ENCODE measurements at regions not wholly inside any gene's neighbourhood (a gene's known extent, or its start where the extent isn't known, plus 50 kb on each side); places are given as distances from the start of the nearest gene placed in this dataset.

DNA sequence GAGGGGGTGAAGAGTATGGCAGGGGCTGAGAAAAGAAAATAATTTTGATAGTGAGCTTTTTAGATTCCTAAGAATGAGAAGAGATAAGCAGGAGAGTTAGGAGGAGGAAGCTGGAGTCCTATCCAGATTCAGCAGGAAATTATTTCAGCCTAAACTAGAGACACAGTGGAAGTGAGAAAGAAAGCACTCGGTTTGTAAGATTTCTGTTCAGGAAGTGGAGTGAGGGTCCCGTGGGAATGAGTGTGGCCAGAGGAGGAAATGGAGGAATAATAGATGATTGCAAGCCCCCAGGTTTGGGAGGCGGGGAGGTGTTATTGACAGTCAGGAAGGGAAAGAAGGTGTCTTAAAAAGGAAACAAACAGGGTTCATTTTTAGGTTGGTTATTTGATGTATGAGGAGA lies 84.8 kb upstream of the NRP1 start:
- DNase-seq = no peak
- no peak overlapping the region for H3K4me3 Mint-ChIP-seq
- Histone ChIP-seq H2BK120ac (ENCODE audit: low read depth, low read length, poor library complexity, severe bottlenecking) (no peak overlapping the region), H3K14ac (ENCODE audit: insufficient read depth, low read length) (no peak overlapping the region), H2AK5ac (ENCODE audit: insufficient read length, low read length) (no peak overlapping the region), H2BK5ac (ENCODE audit: insufficient read length, low read length) (no peak overlapping the region), H3K27me3 (ENCODE audit: insufficient read depth, low read length) (no peaks in the 10 kb centered on the region), H3K4me2 (ENCODE audit: insufficient read depth, insufficient read length, low read length) (no peak overlapping the region), H3K79me2 (ENCODE audit: insufficient read depth, low read length) (no peaks in the 10 kb centered on the region), H3K23me2 (ENCODE audit: insufficient read length, low read depth, low read length, poor library complexity, severe bottlenecking) (no peaks in the 10 kb centered on the region), H4K20me1 (ENCODE audit: control insufficient read depth, insufficient read depth, insufficient read length) (no peaks in the 10 kb centered on the region), H3K79me1 (ENCODE audit: insufficient read depth, low read depth, low read length, poor library complexity, severe bottlenecking) (no peaks in the 10 kb centered on the region), H3K9me3 (ENCODE audit: control insufficient read depth, low read depth, low read length) (no peaks in the 10 kb centered on the region), H2AFZ (ENCODE audit: low read length) (no peak overlapping the region), H3K18ac (ENCODE audit: insufficient read length, low read depth, low read length) (no peak overlapping the region), H2BK20ac (ENCODE audit: low read depth, low read length, poor library complexity, severe bottlenecking) (no peak overlapping the region), H4K91ac (ENCODE audit: insufficient read length, low read depth, low read length) (no peak overlapping the region), H2BK15ac (ENCODE audit: low read depth, low read length) (no peak overlapping the region), H3K23ac (ENCODE audit: insufficient read length, low read depth, low read length) (no peak overlapping the region), H4K8ac (replicated peaks; ENCODE audit: insufficient read length, low read depth, low read length) (no peak overlapping the region), H3K56ac (ENCODE audit: insufficient read length, low read depth, low read length) (no peak overlapping the region), H4K5ac (ENCODE audit: insufficient read length, low read depth, low read length) (no peak overlapping the region), H3K4ac (ENCODE audit: low read depth, low read length) (no peak overlapping the region), H3K27ac (ENCODE audit: insufficient read length, low read depth, low read length) (no peak overlapping the region), H2BK12ac (ENCODE audit: insufficient read length, low read depth, low read length) (no peak overlapping the region), H3K4me1 (ENCODE audit: insufficient read depth, low read length) (no peaks in the 10 kb centered on the region), H3K9ac (ENCODE audit: extremely low read depth, insufficient read length, low read length) (no peak overlapping the region), H3T11ph (ENCODE audit: low read length) (no peak overlapping the region)
- peak overlapping the region in 2 of 3 experiments; percentile 1 to 5; a peak in 2 of 7 replicates for H3K27ac Mint-ChIP-seq
- H3K27me3 Mint-ChIP-seq (ENCODE audit: low read depth) = no peaks in the 10 kb centered on the region; the same call in none of the 2 replicates
- TF ChIP-seq, protein P1, sequence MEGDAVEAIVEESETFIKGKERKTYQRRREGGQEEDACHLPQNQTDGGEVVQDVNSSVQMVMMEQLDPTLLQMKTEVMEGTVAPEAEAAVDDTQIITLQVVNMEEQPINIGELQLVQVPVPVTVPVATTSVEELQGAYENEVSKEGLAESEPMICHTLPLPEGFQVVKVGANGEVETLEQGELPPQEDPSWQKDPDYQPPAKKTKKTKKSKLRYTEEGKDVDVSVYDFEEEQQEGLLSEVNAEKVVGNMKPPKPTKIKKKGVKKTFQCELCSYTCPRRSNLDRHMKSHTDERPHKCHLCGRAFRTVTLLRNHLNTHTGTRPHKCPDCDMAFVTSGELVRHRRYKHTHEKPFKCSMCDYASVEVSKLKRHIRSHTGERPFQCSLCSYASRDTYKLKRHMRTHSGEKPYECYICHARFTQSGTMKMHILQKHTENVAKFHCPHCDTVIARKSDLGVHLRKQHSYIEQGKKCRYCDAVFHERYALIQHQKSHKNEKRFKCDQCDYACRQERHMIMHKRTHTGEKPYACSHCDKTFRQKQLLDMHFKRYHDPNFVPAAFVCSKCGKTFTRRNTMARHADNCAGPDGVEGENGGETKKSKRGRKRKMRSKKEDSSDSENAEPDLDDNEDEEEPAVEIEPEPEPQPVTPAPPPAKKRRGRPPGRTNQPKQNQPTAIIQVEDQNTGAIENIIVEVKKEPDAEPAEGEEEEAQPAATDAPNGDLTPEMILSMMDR (conservative IDR thresholded peaks at IDR 0.05) = no peak
- H3K36me3 Mint-ChIP-seq (ENCODE audit: insufficient read depth in 1 of 3, low read depth in 3 of 3) = no peaks in the 10 kb centered on the region; a peak in 2 of 7 replicates
- H3K4me1 Mint-ChIP-seq = peaks cover 16 to 29% of the 10 kb centered on the region in 2 experiments
- WGBS (ENCODE audit: extremely low coverage, insufficient read length, low lambda C conversion rate) = no CpG with 5 or more reads among the region's 3 CpGs
- H3K9me3 Mint-ChIP-seq = no peaks in the 10 kb centered on the region

Measured in H9 (cell line).